MM.1S (cell line): ENCODE measurements at regions not wholly inside any gene's neighbourhood (a gene's known extent, or its start where the extent isn't known, plus 50 kb on each side); places are given as distances from the start of the nearest gene placed in this dataset.

ENCODE experiments used
- CTCF ChIP-seq: fragments of 300-600 bp; sonication (generic); IDR thresholded peaks from 2 replicates; pipeline ENCODE4 v1.5.1; 2016; ENCODE audit warnings: antibody characterized with exemption, low read length, mixed read lengths
- EZH2 ChIP-seq: fragments of 300-600 bp; sonication (generic); optimal IDR thresholded peaks from 2 replicates; pipeline ENCODE3; 2017; ENCODE audit warnings: low read depth, mild to moderate bottlenecking, antibody characterized with exemption, low read length, mixed read lengths
- EZH2phosphoT487 ChIP-seq: fragments of 300-600 bp; sonication (generic); IDR thresholded peaks from 2 replicates; pipeline ENCODE4 v1.6.1; 2018; ENCODE audit warnings: antibody characterized with exemption, low read length

- TF ChIP-seq CTCF (no peak), EZH2phosphoT487 (no peak), EZH2 (no peak)
These were observed 183.7 kb upstream of the LSM14A start for GRCh38 chr19:33988601-33989000.
